Panc1 (cell line): ENCODE measurements at regions not wholly inside any gene's neighbourhood (a gene's known extent, or its start where the extent isn't known, plus 50 kb on each side); places are given as distances from the start of the nearest gene placed in this dataset.

Source experiments
- POLR2AphosphoS5 ChIP-seq: IDR thresholded peaks from 2 replicates; pipeline ENCODE4 v1.6.1; 2012; ENCODE audit warnings: mild to moderate bottlenecking, low read depth, low read length, moderate library complexity
- SIN3A ChIP-seq: IDR thresholded peaks from 2 replicates; pipeline ENCODE4 v1.6.1; 2012; ENCODE audit warnings: low read depth, mild to moderate bottlenecking, low read length, moderate library complexity, borderline replicate concordance; ENCODE audit not compliant: insufficient read depth
- TCF7L2 ChIP-seq: IDR thresholded peaks from 2 replicates; pipeline ENCODE4 v1.6.1; 2011; ENCODE audit warnings: mild to moderate bottlenecking, low read depth, low read length, inconsistent platforms
- TF ChIP-seq, protein P1 (sequence below): fragments of 450-650 bp; IDR thresholded peaks from 2 replicates; pipeline ENCODE4 v1.5.1; 2017; ENCODE audit warnings: mild to moderate bottlenecking
- TF ChIP-seq, protein P2 (sequence below), 2 experiments: IDR thresholded peaks; 2 replicates each; pipeline ENCODE4 v1.6.1; 2011 to 2012; ENCODE audit warnings: low read depth in 2 of 2, control low read depth in 1 of 2, low read length in 1 of 2, mild to moderate bottlenecking in 1 of 2, moderate library complexity in 1 of 2; ENCODE audit not compliant: insufficient read depth in 1 of 2

DNA sequence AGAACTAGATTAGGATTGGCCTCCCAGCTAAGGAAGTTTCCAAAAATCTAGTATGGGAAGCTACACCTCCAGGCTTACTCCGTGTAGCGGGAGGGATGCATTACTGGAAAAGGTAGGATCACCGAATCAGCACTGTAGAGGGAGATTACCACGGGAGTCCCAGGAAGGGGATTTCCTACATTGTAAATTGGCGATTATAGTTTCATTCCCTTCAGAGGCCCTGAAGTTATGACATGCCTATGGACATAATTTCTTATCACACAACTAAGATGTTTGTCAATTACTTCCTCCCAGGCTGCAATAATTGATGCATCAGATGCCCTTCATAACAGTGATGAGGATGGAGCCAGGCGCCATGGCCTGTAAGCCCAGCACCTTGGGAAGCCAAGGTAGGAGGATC is 71.2 kb upstream of the NR4A3 start:
- TF ChIP-seq, protein P1, sequence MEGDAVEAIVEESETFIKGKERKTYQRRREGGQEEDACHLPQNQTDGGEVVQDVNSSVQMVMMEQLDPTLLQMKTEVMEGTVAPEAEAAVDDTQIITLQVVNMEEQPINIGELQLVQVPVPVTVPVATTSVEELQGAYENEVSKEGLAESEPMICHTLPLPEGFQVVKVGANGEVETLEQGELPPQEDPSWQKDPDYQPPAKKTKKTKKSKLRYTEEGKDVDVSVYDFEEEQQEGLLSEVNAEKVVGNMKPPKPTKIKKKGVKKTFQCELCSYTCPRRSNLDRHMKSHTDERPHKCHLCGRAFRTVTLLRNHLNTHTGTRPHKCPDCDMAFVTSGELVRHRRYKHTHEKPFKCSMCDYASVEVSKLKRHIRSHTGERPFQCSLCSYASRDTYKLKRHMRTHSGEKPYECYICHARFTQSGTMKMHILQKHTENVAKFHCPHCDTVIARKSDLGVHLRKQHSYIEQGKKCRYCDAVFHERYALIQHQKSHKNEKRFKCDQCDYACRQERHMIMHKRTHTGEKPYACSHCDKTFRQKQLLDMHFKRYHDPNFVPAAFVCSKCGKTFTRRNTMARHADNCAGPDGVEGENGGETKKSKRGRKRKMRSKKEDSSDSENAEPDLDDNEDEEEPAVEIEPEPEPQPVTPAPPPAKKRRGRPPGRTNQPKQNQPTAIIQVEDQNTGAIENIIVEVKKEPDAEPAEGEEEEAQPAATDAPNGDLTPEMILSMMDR, result no peak
- TF ChIP-seq POLR2AphosphoS5 (no peak), TCF7L2 (no peak), SIN3A (no peak)
- TF ChIP-seq, protein P2, sequence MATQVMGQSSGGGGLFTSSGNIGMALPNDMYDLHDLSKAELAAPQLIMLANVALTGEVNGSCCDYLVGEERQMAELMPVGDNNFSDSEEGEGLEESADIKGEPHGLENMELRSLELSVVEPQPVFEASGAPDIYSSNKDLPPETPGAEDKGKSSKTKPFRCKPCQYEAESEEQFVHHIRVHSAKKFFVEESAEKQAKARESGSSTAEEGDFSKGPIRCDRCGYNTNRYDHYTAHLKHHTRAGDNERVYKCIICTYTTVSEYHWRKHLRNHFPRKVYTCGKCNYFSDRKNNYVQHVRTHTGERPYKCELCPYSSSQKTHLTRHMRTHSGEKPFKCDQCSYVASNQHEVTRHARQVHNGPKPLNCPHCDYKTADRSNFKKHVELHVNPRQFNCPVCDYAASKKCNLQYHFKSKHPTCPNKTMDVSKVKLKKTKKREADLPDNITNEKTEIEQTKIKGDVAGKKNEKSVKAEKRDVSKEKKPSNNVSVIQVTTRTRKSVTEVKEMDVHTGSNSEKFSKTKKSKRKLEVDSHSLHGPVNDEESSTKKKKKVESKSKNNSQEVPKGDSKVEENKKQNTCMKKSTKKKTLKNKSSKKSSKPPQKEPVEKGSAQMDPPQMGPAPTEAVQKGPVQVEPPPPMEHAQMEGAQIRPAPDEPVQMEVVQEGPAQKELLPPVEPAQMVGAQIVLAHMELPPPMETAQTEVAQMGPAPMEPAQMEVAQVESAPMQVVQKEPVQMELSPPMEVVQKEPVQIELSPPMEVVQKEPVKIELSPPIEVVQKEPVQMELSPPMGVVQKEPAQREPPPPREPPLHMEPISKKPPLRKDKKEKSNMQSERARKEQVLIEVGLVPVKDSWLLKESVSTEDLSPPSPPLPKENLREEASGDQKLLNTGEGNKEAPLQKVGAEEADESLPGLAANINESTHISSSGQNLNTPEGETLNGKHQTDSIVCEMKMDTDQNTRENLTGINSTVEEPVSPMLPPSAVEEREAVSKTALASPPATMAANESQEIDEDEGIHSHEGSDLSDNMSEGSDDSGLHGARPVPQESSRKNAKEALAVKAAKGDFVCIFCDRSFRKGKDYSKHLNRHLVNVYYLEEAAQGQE (IDR thresholded peaks at IDR 0.05; ENCODE audit: insufficient read depth in 1 of 2, low read depth in 2 of 2, low read length in 1 of 2), result no peak
